ENCODE measurements at regions not wholly inside any gene's neighbourhood (a gene's known extent, or its start where the extent isn't known, plus 50 kb on each side); places are given as distances from the start of the nearest gene placed in this dataset.

GRCh38 chr6:105810105-105810921 lies 275.8 kb upstream of the PRDM1 start:
- TF ChIP-seq CTCF (IDR thresholded peaks at IDR 0.05): no peak
- Mint-ChIP-seq H3K4me1 (ENCODE audit: low read depth) (peaks cover 18% of the 10 kb centered on the region), H3K9me3 (ENCODE audit: low read depth) (peaks cover 5% of the 10 kb centered on the region), H3K36me3 (ENCODE audit: low read depth) (no peaks in the 10 kb centered on the region), H3K27me3 (ENCODE audit: low read depth) (no peaks in the 10 kb centered on the region), H3K27ac (ENCODE audit: unreplicated experiment) (peak overlapping the region; percentile 67), H3K4me3 (ENCODE audit: unreplicated experiment) (no peak overlapping the region)
- DNase-seq (ENCODE audit: low spot score): no peak

- no peak for TF ChIP-seq CTCF (IDR thresholded peaks at IDR 0.05)
- Mint-ChIP-seq H3K27ac (ENCODE audit: unreplicated experiment) (no peak overlapping the region), H3K4me1 (ENCODE audit: low read depth) (peaks cover 18% of the 10 kb centered on the region), H3K9me3 (ENCODE audit: low read depth) (peaks cover 5% of the 10 kb centered on the region), H3K36me3 (ENCODE audit: low read depth) (no peaks in the 10 kb centered on the region), H3K27me3 (ENCODE audit: low read depth) (no peaks in the 10 kb centered on the region), H3K4me3 (ENCODE audit: unreplicated experiment) (no peak overlapping the region)
- DNase-seq (ENCODE audit: low spot score): no peak
Measured at GRCh38 chr6:105808571-105808970, 277.6 kb upstream of the PRDM1 start.

- Mint-ChIP-seq H3K4me1 (ENCODE audit: low read depth) (peaks cover 18% of the 10 kb centered on the region), H3K4me3 (ENCODE audit: unreplicated experiment) (no peak overlapping the region), H3K36me3 (ENCODE audit: low read depth) (no peaks in the 10 kb centered on the region), H3K9me3 (ENCODE audit: low read depth) (peaks cover 5% of the 10 kb centered on the region), H3K27me3 (ENCODE audit: low read depth) (no peaks in the 10 kb centered on the region), H3K27ac (ENCODE audit: unreplicated experiment) (no peak overlapping the region)
- TF ChIP-seq CTCF (IDR thresholded peaks at IDR 0.05): no peak
- no peak for DNase-seq (ENCODE audit: low spot score)
Measured at GRCh38 chr6:105807905-105808304, 278.2 kb upstream of the PRDM1 start.

GRCh38 chr6:105806486-105806920 lies 279.6 kb upstream of the PRDM1 start:
- H3K4me1 Mint-ChIP-seq (ENCODE audit: low read depth): peaks cover 18% of the 10 kb centered on the region
- no peak for TF ChIP-seq CTCF (IDR thresholded peaks at IDR 0.05)
- H3K9me3 Mint-ChIP-seq (ENCODE audit: low read depth): peaks cover 8% of the 10 kb centered on the region
- no peak for DNase-seq (ENCODE audit: low spot score)
- H3K27ac Mint-ChIP-seq (ENCODE audit: unreplicated experiment): no peak overlapping the region
- no peaks in the 10 kb centered on the region for H3K36me3 Mint-ChIP-seq (ENCODE audit: low read depth)
- no peak overlapping the region for H3K4me3 Mint-ChIP-seq (ENCODE audit: unreplicated experiment)
- H3K27me3 Mint-ChIP-seq (ENCODE audit: low read depth): no peaks in the 10 kb centered on the region

- Mint-ChIP-seq H3K27me3 (ENCODE audit: low read depth) (no peaks in the 10 kb centered on the region), H3K9me3 (ENCODE audit: low read depth) (peaks cover 8% of the 10 kb centered on the region), H3K36me3 (ENCODE audit: low read depth) (no peaks in the 10 kb centered on the region), H3K27ac (ENCODE audit: unreplicated experiment) (no peak overlapping the region), H3K4me1 (ENCODE audit: low read depth) (peaks cover 15% of the 10 kb centered on the region), H3K4me3 (ENCODE audit: unreplicated experiment) (no peak overlapping the region)
- DNase-seq (ENCODE audit: low spot score): no peak
- no peak for TF ChIP-seq CTCF (IDR thresholded peaks at IDR 0.05)
Measured at GRCh38 chr6:105805501-105806023, 280.6 kb upstream of the PRDM1 start.
